Choroid plexus epithelial cell (primary cell): ENCODE measurements at regions not wholly inside any gene's neighbourhood (a gene's known extent, or its start where the extent isn't known, plus 50 kb on each side); places are given as distances from the start of the nearest gene placed in this dataset.
"Not testable (repeated sequence)": the region's sequence is repeated elsewhere in the genome, so short reads cannot be mapped to it uniquely, and the experiment has no call there.

Experiments used
- DNase-seq: peaks from one replicate; pipeline ENCODE4 v3.0.0-alpha.2; 2010; ENCODE audit warnings: low read depth
- H3K4me3 ChIP-seq: 2 replicates; pipeline ENCODE4 v1.5.1; 2011; ENCODE audit warnings: low read depth, mild to moderate bottlenecking, control low read depth, low read length, moderate library complexity
- CTCF ChIP-seq: conservative IDR thresholded peaks from 2 replicates; pipeline ENCODE4 v1.5.1; 2011; ENCODE audit warnings: low read depth, mild to moderate bottlenecking, control low read depth, inconsistent platforms, low read length, moderate library complexity

- TF ChIP-seq CTCF, result no peak
- H3K4me3 ChIP-seq, result no peak overlapping the region
Observed at GRCh38 chr11:7874056-7874455, 57.0 kb downstream of the OR10A6 start.

GRCh38 chr11:7872890-7873289 lies 58.2 kb downstream of the OR10A6 start:
- TF ChIP-seq CTCF, result no peak
- DNase-seq, result no peak
- no peak overlapping the region for H3K4me3 ChIP-seq

More at GRCh38 chr11:7874056-7874455, 57.0 kb downstream of the OR10A6 start:
- DNase-seq, result no peak

- no peak for TF ChIP-seq CTCF
- no peak overlapping the region for H3K4me3 ChIP-seq
- DNase-seq, result peak; percentile 51
Observed at GRCh38 chr11:7871056-7871455, 60.0 kb downstream of the OR10A6 start.

- TF ChIP-seq CTCF, result no peak
- H3K4me3 ChIP-seq, result no peak overlapping the region
- peak; percentile 73 for DNase-seq
Observed at GRCh38 chr11:7869467-7869866, 61.6 kb downstream of the OR10A6 start.

GRCh38 chr11:7861292-7861691 lies 64.5 kb upstream of the OR5P2 start:
- not testable (repeated sequence) for DNase-seq, H3K4me3 ChIP-seq

GRCh38 chr11:7860844-7861243 lies 64.1 kb upstream of the OR5P2 start:
- H3K4me3 ChIP-seq, DNase-seq: not testable (repeated sequence)

- H3K4me3 ChIP-seq, result no peak overlapping the region
- no peak for DNase-seq
- TF ChIP-seq CTCF, result no peak
Observed at GRCh38 chr11:7858006-7858405, 61.3 kb upstream of the OR5P2 start.

- no peak for TF ChIP-seq CTCF
- no peak overlapping the region for H3K4me3 ChIP-seq
- no peak for DNase-seq
Observed at GRCh38 chr11:7851391-7851790, 54.6 kb upstream of the OR5P2 start.
